COR-L47 (cell line): ENCODE measurements at regions not wholly inside any gene's neighbourhood (a gene's known extent, or its start where the extent isn't known, plus 50 kb on each side); places are given as distances from the start of the nearest gene placed in this dataset.

Experiments
- DNase-seq: peaks from one replicate; lab custom pipeline; 2025; lab: John Stamatoyannopoulos, UW

- no peak for DNase-seq
These were observed 857.2 kb upstream of the INTU start for GRCh38 chr4:126775485-126776106.

DNA sequence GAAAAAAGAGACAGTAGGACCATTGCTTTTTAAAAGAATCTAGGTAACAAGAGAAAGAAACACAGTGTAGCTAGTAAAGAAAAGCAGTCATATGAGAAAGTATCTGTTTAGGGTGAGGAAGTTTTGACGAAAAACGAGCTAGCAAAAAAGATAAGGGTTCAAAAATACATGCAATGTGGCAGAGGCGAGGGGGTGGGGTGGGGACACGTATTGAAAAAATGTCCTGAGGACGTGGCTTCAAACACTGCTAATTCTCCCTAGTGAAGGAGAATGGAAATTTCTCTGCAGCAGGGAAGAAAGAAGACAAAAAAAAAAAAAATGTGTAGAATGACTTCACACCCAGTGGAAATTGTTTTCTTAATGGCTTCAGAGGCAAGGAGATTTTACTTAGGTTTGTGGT is 856.4 kb upstream of the INTU start:
- no peak for DNase-seq

DNA sequence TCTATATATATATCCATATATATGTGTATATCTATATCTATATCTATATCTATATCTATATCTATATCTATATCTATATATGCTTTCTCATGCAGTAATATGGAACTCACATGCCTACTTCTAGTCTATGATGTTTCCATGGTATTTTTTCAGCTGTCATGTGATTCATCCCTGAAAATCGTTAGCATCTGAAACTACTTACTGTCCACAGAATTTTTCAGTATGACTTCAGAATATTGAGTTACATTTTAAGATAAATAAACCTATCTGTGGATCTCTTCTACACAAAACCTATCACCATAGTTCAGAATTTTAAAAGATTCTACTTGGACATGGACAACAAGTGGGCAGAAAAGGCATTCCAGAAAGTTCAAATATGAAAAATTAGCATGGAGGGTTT is 855.1 kb upstream of the INTU start:
- no peak for DNase-seq

- DNase-seq: no peak
These were observed 854.4 kb upstream of the INTU start for GRCh38 chr4:126778348-126778747.

- DNase-seq: no peak
These were observed 853.8 kb upstream of the INTU start for GRCh38 chr4:126779001-126779400.

- DNase-seq: no peak
These were observed 853.2 kb upstream of the INTU start for GRCh38 chr4:126779436-126780166.

GRCh38 chr4:126783191-126783590 is 849.6 kb upstream of the INTU start:
- DNase-seq: no peak

GRCh38 chr4:126784966-126785580 is 847.7 kb upstream of the INTU start:
- DNase-seq: no peak

- no peak for DNase-seq
These were observed 842.1 kb upstream of the INTU start for GRCh38 chr4:126790633-126791032.

- no peak for DNase-seq
These were observed 838.4 kb upstream of the INTU start for GRCh38 chr4:126794363-126794762.

DNA sequence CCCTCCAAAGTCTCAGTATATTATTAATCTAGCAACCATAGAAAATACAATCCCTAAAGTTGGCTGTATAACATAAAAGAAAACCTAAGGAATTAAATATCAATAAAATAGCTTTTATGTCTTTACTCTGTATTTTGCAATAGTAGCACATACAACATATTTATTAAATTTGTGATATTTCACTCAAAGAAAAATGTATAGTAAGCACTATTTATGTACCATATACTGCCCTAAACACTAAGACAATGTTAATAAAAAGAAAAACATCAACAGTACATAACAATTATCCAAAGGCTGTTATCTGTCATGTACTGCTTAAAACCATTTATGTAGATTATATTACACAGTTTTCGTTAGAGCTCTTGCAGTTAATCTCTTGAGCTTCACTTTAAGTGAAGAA is 834.5 kb upstream of the INTU start:
- DNase-seq: no peak

DNA sequence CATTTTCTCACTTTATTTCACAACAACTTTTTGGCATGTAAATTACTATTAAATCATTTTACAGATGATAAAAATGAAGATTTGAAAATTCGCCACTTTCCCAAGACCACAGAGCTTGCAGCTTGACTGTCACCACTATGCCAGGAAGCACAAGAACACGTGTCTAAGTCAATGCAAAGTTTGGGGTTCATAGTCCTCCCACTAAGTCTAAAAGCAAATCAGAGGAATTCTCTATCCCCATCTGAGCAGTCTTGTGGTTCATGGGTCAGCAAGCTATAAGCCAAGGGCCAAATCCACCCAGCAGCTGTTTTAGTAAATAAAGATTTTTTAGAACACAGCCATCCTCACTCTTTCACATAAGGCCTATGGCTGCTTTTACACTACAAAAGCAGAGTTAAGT is 833.3 kb upstream of the INTU start:
- no peak for DNase-seq

- peak; percentile 2 for DNase-seq
These were observed 832.7 kb upstream of the INTU start for GRCh38 chr4:126799971-126800574.

DNA sequence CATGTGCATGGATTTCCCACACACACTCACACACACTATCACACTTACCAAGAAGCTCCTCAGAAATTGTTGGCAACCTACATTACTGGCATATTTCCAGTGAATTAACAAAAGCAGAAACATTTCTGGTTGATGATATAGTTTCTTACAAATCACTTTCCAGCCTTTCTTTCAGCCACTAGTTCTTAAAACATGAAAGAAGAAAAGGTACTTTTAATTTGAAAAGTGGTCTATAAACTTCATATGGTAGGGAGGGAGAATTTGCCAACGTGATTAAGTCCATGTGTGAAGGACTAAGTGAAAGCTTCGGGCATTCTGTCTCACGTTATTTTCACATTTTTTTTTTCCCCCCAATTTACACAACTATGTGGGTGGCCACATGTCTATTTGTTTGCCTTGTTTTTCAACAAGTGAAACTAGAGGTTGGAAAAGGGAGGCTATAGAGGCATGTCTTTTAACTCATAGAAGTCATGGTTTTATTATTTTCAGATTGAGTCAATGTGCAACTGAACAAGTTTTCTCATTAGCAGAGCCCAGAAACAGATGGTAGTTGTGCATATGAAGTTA is 832.1 kb upstream of the INTU start:
- no peak for DNase-seq

GRCh38 chr4:126807132-126807531 is 825.6 kb upstream of the INTU start:
- no peak for DNase-seq

DNA sequence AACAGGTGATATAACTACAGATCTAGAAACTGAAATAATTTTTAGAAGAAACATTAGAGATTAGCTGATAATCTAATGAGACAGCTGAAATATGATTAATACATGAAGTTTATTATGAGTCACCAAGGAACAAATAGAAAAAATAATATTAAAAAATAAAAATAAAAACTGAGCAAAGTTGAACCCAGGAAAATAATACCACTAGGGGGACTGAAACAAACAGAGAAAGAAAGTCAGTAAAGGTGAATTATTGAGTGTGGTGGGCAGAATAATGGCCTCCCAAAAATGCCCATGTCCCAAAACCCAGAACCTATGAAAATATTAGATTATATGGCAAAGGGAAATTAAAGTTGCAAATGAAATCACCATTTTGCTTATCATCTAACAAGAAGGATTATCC is 820.7 kb upstream of the INTU start:
- no peak for DNase-seq

- no peak for DNase-seq
These were observed 812.1 kb upstream of the INTU start for GRCh38 chr4:126820631-126821030.

GRCh38 chr4:126821152-126821551 is 811.6 kb upstream of the INTU start:
- no peak for DNase-seq

- no peak for DNase-seq
These were observed 807.7 kb upstream of the INTU start for GRCh38 chr4:126825083-126825482.

GRCh38 chr4:126827669-126828068 is 805.1 kb upstream of the INTU start:
- DNase-seq: no peak

DNA sequence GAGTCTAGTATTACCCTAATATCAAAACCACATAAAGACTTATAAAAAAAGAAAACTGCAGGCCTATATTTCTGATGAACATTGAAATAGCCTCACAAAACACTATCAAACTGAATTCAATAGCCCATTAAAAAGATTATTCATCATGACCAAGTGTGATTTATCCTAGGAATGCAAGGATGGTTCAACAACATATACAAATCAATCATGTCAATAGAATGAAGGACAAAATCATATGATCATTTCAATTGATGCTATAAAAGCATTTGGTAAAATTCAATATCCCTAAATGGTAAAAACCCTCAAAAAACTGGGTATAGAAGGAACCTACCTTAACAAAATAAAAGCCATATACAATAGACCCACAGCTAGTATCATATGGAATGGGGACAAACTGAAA is 797.9 kb upstream of the INTU start:
- no peak for DNase-seq

GRCh38 chr4:126838941-126839679 is 793.6 kb upstream of the INTU start:
- DNase-seq: no peak
